GM12878 (cell line): ENCODE measurements at regions not wholly inside any gene's neighbourhood (a gene's known extent, or its start where the extent isn't known, plus 50 kb on each side); places are given as distances from the start of the nearest gene placed in this dataset.

Experiments
- ASH2L ChIP-seq: fragments of 300-600, 200-600 bp; sonication (generic); IDR thresholded peaks from 2 replicates; pipeline ENCODE4 v1.6.1; 2017; ENCODE audit warnings: low read depth, mild to moderate bottlenecking, borderline replicate concordance
- NRF1 ChIP-seq: conservative IDR thresholded peaks from 2 replicates; pipeline ENCODE4 v1.6.1; 2011; ENCODE audit warnings: mild to moderate bottlenecking, low read depth, low read length, improper control_type of control experiment
- SIX5 ChIP-seq: IDR thresholded peaks from 2 replicates; pipeline ENCODE4 v1.6.1; 2011; ENCODE audit warnings: mild to moderate bottlenecking, low read depth, low read length, moderate library complexity; ENCODE audit not compliant: severe bottlenecking
- TF ChIP-seq, protein P1 (sequence below), 3 experiments: IDR thresholded peaks in 2 of 3; conservative IDR thresholded peaks in 1 of 3; 2 replicates each; pipeline ENCODE4 v1.5.1; 2011; ENCODE audit warnings: low read depth in 3 of 3, low read length in 3 of 3, mild to moderate bottlenecking in 3 of 3, control low read depth in 2 of 3, moderate library complexity in 2 of 3, inconsistent platforms in 1 of 3, mixed read lengths in 1 of 3; ENCODE audit not compliant: control insufficient read depth in 2 of 3, insufficient read depth in 1 of 3; ENCODE audit errors: extremely low read depth in 1 of 3

DNA sequence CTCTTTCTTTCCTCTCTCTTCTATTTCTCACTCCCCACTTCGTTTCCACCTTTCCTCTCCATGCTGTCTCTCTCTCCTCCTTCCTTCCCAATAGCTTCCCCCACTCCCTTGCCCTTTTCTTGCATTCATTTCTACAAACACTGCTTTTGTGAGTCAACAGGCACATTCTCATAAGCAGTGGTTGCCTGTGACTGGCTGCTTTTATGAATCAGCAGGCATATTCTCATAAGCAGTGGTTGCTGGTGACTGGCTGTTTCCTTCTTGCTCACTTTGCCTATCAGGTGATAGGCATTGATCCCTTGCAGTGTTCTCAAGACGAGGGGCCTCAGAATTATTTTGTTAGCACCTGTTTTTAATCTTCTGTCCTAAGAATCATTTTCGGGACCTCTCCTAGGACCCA is 116.1 kb upstream of the ACTBL2 start:
- no peak for TF ChIP-seq NRF1
- TF ChIP-seq, protein P1, sequence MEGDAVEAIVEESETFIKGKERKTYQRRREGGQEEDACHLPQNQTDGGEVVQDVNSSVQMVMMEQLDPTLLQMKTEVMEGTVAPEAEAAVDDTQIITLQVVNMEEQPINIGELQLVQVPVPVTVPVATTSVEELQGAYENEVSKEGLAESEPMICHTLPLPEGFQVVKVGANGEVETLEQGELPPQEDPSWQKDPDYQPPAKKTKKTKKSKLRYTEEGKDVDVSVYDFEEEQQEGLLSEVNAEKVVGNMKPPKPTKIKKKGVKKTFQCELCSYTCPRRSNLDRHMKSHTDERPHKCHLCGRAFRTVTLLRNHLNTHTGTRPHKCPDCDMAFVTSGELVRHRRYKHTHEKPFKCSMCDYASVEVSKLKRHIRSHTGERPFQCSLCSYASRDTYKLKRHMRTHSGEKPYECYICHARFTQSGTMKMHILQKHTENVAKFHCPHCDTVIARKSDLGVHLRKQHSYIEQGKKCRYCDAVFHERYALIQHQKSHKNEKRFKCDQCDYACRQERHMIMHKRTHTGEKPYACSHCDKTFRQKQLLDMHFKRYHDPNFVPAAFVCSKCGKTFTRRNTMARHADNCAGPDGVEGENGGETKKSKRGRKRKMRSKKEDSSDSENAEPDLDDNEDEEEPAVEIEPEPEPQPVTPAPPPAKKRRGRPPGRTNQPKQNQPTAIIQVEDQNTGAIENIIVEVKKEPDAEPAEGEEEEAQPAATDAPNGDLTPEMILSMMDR (IDR thresholded peaks at IDR 0.05 in 2 of 3, conservative IDR thresholded peaks at IDR 0.05 in 1 of 3; ENCODE audit: control insufficient read depth in 2 of 3, extremely low read depth in 1 of 3, insufficient read depth in 1 of 3, low read depth in 3 of 3, low read length in 3 of 3): no peak
- TF ChIP-seq SIX5: no peak
- no peak for TF ChIP-seq ASH2L
